ENCODE measurements at regions not wholly inside any gene's neighbourhood (a gene's known extent, or its start where the extent isn't known, plus 50 kb on each side); places are given as distances from the start of the nearest gene placed in this dataset.

DNA sequence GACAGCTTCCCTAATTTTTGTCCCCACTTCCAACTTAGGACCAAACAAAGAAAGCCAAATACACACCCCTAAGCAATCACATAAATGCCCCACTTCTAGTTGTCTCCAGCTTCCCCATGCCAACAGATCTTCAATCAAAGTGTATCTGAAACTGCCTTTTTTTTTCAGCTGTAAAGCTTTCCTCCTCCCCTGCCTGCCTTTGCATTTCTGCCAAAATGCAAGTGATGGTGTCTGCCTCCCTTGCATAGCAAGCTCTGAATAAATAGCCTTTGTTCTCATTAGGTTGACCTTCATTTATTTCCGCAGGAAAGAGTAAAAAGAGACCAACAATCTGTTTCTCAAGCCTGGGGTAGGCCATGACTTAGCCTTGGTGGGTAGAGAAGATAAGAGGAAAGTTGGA is 459.4 kb downstream of the GPAM start:
- Histone ChIP-seq H3K4me3 (ENCODE audit: low read depth in 1 of 2, low read length in 2 of 2) (no peak overlapping the region), H3K36me3 (ENCODE audit: control insufficient read depth in 2 of 2, insufficient read depth in 2 of 2, low read length in 1 of 2) (no peaks in the 10 kb centered on the region), H3K4me1 (ENCODE audit: control insufficient read depth in 2 of 2, insufficient read depth in 2 of 2, low read length in 1 of 2) (no peaks in the 10 kb centered on the region), H3K9me3 (ENCODE audit: control insufficient read depth in 2 of 2, insufficient read depth in 1 of 2, low read depth in 1 of 2, low read length in 1 of 2) (no peaks in the 10 kb centered on the region), H3K27ac (ENCODE audit: low read depth in 2 of 2, low read length in 1 of 2) (no peak overlapping the region), H3K27me3 (ENCODE audit: control insufficient read depth in 1 of 2, insufficient read depth in 2 of 2, low read length in 2 of 2) (no peaks in the 10 kb centered on the region)
- 67 to 70% methylated on average over 1 of the region's 1 CpG for WGBS, 2 donors

DNA sequence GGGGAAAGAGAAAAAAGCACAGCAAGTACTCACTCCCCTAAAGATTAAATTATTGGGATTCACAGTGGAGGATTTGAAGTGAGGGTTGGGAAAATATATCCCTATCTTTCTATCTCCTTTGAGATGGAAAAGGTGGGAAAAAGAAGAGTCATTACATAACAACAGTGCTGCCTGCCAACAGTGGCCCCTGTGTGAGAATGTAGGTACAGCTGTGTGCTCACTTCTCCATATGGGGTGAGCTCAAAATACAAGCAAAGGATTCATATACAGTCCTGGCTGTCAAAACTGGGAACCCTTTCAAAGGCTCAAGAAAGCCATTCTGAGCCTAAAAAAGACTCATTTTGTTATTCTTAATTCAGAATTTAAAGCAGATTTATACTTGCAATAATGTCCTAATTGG is 458.5 kb downstream of the GPAM start:
- Histone ChIP-seq H3K27ac (ENCODE audit: low read depth in 2 of 2, low read length in 1 of 2) (no peak overlapping the region), H3K4me3 (ENCODE audit: low read depth in 1 of 2, low read length in 2 of 2) (no peak overlapping the region), H3K4me1 (ENCODE audit: control insufficient read depth in 2 of 2, insufficient read depth in 2 of 2, low read length in 1 of 2) (no peaks in the 10 kb centered on the region), H3K27me3 (ENCODE audit: control insufficient read depth in 1 of 2, insufficient read depth in 2 of 2, low read length in 2 of 2) (no peaks in the 10 kb centered on the region), H3K9me3 (ENCODE audit: control insufficient read depth in 2 of 2, insufficient read depth in 1 of 2, low read depth in 1 of 2, low read length in 1 of 2) (no peaks in the 10 kb centered on the region), H3K36me3 (ENCODE audit: control insufficient read depth in 2 of 2, insufficient read depth in 2 of 2, low read length in 1 of 2) (no peaks in the 10 kb centered on the region)

DNA sequence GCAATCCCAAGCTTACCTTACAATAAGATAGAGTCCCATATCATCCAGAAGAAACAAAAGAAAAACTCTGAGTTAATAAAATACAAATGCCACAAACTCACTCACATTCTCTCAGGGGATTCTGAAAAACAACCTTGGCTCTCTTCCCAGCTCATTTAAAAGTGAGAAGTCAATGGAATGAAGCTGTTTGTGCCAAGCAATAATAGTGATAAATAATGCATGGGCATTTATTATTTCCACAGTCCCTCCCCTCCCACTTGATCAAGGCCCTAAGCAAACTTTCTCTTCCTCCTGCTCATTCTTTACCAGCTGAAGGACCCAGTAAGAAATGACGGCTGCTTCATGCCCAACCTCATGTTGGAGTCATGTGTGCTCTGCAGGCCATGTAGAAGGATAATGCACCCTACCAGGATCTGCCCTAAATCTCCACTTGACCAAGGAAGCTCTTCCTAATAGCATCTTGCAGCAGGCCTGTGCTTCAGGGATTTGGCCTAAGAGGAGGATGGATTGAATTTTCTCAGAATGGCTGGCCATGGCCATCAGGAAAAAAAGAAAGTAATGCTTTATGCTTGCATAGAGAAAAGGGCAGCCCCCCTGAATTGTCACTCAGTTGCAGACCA is 451.3 kb downstream of the GPAM start:
- H3K36me3 ChIP-seq (ENCODE audit: control insufficient read depth in 2 of 2, insufficient read depth in 2 of 2, low read length in 1 of 2): no peaks in the 10 kb centered on the region
- H3K9me3 ChIP-seq (ENCODE audit: control insufficient read depth in 2 of 2, insufficient read depth in 1 of 2, low read depth in 1 of 2, low read length in 1 of 2): no peaks in the 10 kb centered on the region
- H3K4me3 ChIP-seq (ENCODE audit: low read depth in 1 of 2, low read length in 2 of 2): no peak overlapping the region
- no peaks in the 10 kb centered on the region for H3K27me3 ChIP-seq (ENCODE audit: control insufficient read depth in 1 of 2, insufficient read depth in 2 of 2, low read length in 2 of 2)
- H3K4me1 ChIP-seq (ENCODE audit: control insufficient read depth in 2 of 2, insufficient read depth in 2 of 2, low read length in 1 of 2): no peaks in the 10 kb centered on the region
- 82 to 83% methylated on average over 1 of the region's 1 CpG for WGBS, 2 donors
- no peak overlapping the region for H3K27ac ChIP-seq (ENCODE audit: low read depth in 2 of 2, low read length in 1 of 2)

DNA sequence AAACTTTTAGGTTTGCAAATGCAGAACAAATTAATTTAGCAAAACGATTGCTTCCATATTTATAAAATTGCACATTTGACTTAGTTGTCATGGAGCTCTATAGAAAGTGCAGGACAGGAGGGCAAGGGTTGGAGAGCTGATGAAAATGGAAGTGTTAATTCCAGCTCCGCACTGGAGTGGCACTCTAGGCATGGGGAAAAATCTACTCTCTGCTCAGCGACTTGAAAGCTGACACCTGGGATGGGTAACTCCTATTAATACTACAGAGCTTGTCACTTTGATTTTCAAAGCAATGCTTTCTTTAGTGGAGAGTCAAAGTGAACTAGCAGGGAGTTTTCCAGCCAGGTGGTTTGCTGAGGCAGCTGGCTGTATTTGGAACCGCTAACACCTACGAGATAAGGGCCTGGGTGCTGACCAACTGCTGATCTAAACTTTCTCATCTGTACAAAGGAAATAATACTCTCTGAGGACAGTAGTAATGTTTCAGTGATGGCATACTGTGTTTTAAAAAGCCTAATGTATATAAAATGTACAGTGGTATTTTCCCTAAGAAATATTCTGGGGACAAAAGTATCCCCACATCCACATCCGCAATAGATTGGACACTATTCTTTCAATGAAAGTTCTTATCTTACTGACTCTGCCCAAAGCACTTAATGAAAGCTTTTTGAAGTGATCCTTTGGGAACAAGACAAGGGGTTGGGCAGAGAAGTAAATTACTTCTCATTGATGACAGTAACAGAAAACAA is 444.3 kb downstream of the GPAM start:
- Histone ChIP-seq H3K4me3 (ENCODE audit: low read depth in 1 of 2, low read length in 2 of 2) (no peak overlapping the region), H3K27me3 (ENCODE audit: control insufficient read depth in 1 of 2, insufficient read depth in 2 of 2, low read length in 2 of 2) (no peaks in the 10 kb centered on the region), H3K27ac (ENCODE audit: low read depth in 2 of 2, low read length in 1 of 2) (no peak overlapping the region), H3K36me3 (ENCODE audit: control insufficient read depth in 2 of 2, insufficient read depth in 2 of 2, low read length in 1 of 2) (no peaks in the 10 kb centered on the region), H3K4me1 (ENCODE audit: control insufficient read depth in 2 of 2, insufficient read depth in 2 of 2, low read length in 1 of 2) (no peaks in the 10 kb centered on the region), H3K9me3 (ENCODE audit: control insufficient read depth in 2 of 2, insufficient read depth in 1 of 2, low read depth in 1 of 2, low read length in 1 of 2) (no peaks in the 10 kb centered on the region)
- 47 to 48% methylated on average over 6 of the region's 6 CpGs for WGBS, 2 donors

DNA sequence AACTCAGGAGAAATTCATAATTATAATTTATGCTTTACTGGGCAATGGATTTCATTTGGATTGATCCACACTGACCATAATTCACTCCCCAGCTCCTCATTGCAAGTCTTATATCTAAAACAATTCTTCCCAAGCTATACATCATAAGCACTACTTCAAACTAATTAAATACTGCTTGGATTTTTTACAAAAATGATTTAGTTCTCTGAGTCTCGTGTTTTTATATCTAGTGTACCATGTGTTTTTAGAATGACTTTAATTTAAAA is 443.8 kb downstream of the GPAM start:
- Histone ChIP-seq H3K4me3 (ENCODE audit: low read depth in 1 of 2, low read length in 2 of 2) (no peak overlapping the region), H3K4me1 (ENCODE audit: control insufficient read depth in 2 of 2, insufficient read depth in 2 of 2, low read length in 1 of 2) (no peaks in the 10 kb centered on the region), H3K9me3 (ENCODE audit: control insufficient read depth in 2 of 2, insufficient read depth in 1 of 2, low read depth in 1 of 2, low read length in 1 of 2) (no peaks in the 10 kb centered on the region), H3K27me3 (ENCODE audit: control insufficient read depth in 1 of 2, insufficient read depth in 2 of 2, low read length in 2 of 2) (no peaks in the 10 kb centered on the region), H3K27ac (ENCODE audit: low read depth in 2 of 2, low read length in 1 of 2) (no peak overlapping the region), H3K36me3 (ENCODE audit: control insufficient read depth in 2 of 2, insufficient read depth in 2 of 2, low read length in 1 of 2) (no peaks in the 10 kb centered on the region)
- 70 to 73% methylated on average over 1 of the region's 1 CpG for WGBS, 2 donors

DNA sequence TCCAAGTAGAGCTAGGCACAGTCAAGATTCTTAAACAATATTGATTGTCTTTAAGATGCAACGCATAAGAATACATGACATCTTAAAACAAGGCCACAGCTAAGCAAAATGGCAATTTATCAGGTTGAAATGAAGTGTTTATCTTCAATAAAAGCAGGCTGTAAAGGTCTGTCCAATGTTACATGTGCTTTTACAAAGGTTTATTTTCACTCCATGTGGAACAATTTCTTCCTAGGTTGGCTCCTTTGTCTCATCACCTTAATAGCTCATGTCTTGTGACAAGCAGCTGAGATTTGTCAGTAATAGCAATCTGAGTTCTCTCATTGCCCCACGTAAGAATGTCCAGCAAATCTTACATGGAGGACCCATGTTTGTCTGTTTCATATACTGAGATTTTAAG is 437.6 kb downstream of the GPAM start:
- H3K9me3 ChIP-seq (ENCODE audit: control insufficient read depth in 2 of 2, insufficient read depth in 1 of 2, low read depth in 1 of 2, low read length in 1 of 2): no peaks in the 10 kb centered on the region
- H3K4me3 ChIP-seq (ENCODE audit: low read depth in 1 of 2, low read length in 2 of 2): no peak overlapping the region
- H3K27ac ChIP-seq (ENCODE audit: low read depth in 2 of 2, low read length in 1 of 2): no peak overlapping the region
- 76% methylated on average over 2 of the region's 2 CpGs for WGBS, 2 donors
- H3K4me1 ChIP-seq (ENCODE audit: control insufficient read depth in 2 of 2, insufficient read depth in 2 of 2, low read length in 1 of 2): no peaks in the 10 kb centered on the region
- H3K36me3 ChIP-seq (ENCODE audit: control insufficient read depth in 2 of 2, insufficient read depth in 2 of 2, low read length in 1 of 2): no peaks in the 10 kb centered on the region
- no peaks in the 10 kb centered on the region for H3K27me3 ChIP-seq (ENCODE audit: control insufficient read depth in 1 of 2, insufficient read depth in 2 of 2, low read length in 2 of 2)

DNA sequence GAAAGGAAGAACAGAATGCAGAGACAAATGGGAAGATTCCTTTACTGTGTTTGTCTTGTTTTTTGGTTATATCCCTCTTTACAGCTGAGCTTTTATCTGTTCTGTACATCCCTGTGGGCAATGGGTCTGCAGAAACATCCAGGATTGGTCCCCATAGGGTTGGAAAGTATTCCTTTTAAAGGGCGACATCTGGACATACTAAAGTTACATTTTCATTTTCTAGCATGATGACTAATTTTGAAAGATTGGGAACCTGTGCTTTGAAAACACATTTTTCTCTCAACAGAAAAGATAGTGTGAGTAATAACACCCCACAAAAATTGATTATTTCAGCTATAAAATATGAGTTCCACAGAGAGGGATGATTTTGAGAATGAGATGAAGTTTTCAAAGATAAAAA is 435.8 kb downstream of the GPAM start:
- no peak overlapping the region for H3K4me3 ChIP-seq (ENCODE audit: low read depth in 1 of 2, low read length in 2 of 2)
- no peaks in the 10 kb centered on the region for H3K36me3 ChIP-seq (ENCODE audit: control insufficient read depth in 2 of 2, insufficient read depth in 2 of 2, low read length in 1 of 2)
- no peak overlapping the region for H3K27ac ChIP-seq (ENCODE audit: low read depth in 2 of 2, low read length in 1 of 2)
- H3K9me3 ChIP-seq (ENCODE audit: control insufficient read depth in 2 of 2, insufficient read depth in 1 of 2, low read depth in 1 of 2, low read length in 1 of 2): no peaks in the 10 kb centered on the region
- H3K4me1 ChIP-seq (ENCODE audit: control insufficient read depth in 2 of 2, insufficient read depth in 2 of 2, low read length in 1 of 2): no peaks in the 10 kb centered on the region
- H3K27me3 ChIP-seq (ENCODE audit: control insufficient read depth in 1 of 2, insufficient read depth in 2 of 2, low read length in 2 of 2): no peaks in the 10 kb centered on the region
- 79 to 89% methylated on average over 1 of the region's 1 CpG for WGBS, 2 donors

DNA sequence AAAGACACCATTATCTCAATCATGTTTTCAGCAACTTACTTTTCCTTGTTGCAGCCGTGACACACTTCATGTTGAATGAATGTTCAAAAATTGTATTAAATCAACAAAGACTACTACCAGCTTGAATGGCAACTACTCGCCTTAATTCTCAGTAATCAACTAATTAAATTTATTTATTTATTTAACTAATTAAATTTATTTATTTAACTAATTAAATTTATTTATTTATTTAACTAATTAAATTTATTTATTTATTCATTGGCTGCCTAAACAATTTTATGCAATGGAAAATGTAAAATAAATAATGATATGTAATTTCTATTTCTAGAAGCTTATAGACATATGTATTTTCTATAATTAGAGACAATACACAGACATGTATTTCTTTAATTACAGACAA is 435.4 kb downstream of the GPAM start:
- Histone ChIP-seq H3K27ac (ENCODE audit: low read depth in 2 of 2, low read length in 1 of 2) (no peak overlapping the region), H3K27me3 (ENCODE audit: control insufficient read depth in 1 of 2, insufficient read depth in 2 of 2, low read length in 2 of 2) (no peaks in the 10 kb centered on the region), H3K4me1 (ENCODE audit: control insufficient read depth in 2 of 2, insufficient read depth in 2 of 2, low read length in 1 of 2) (no peaks in the 10 kb centered on the region), H3K4me3 (ENCODE audit: low read depth in 1 of 2, low read length in 2 of 2) (no peak overlapping the region), H3K9me3 (ENCODE audit: control insufficient read depth in 2 of 2, insufficient read depth in 1 of 2, low read depth in 1 of 2, low read length in 1 of 2) (no peaks in the 10 kb centered on the region), H3K36me3 (ENCODE audit: control insufficient read depth in 2 of 2, insufficient read depth in 2 of 2, low read length in 1 of 2) (no peaks in the 10 kb centered on the region)
- 84 to 86% methylated on average over 2 of the region's 2 CpGs for WGBS, 2 donors

DNA sequence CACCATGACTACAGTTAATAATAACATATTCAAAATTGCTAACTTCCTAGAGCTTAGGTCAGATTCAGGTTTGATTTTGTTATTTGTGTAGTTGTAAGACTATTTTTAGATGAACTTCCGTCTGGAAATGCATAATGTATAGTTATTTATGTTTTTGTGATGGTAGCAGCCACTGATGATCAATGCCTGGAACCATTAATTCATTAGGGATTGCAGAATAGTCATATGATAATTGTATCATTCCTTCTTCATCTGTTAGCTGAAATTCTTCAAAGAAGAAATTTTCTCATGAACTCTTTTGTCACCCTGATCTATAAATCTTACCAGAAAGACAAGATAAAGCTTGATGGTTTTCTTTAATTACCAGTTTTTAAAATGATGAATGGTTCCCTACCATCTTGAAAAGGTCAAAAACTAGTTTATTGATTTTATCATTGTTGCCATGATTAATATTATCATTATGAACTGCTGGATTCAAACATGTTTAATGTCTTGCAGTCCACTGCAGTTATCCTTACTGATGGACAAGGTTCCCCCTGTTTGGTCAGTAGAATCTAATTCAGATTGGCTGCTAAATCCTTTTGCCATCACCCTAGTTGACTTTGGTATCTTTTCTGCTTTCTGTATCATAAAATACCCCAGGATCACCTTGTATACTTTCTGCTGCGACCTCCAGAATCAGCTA is 433.3 kb downstream of the GPAM start:
- WGBS, 2 donors: 53 to 69% methylated on average over 2 of the region's 2 CpGs
- Histone ChIP-seq H3K36me3 (ENCODE audit: control insufficient read depth in 2 of 2, insufficient read depth in 2 of 2, low read length in 1 of 2) (no peaks in the 10 kb centered on the region), H3K4me3 (ENCODE audit: low read depth in 1 of 2, low read length in 2 of 2) (no peak overlapping the region), H3K27me3 (ENCODE audit: control insufficient read depth in 1 of 2, insufficient read depth in 2 of 2, low read length in 2 of 2) (no peaks in the 10 kb centered on the region), H3K9me3 (ENCODE audit: control insufficient read depth in 2 of 2, insufficient read depth in 1 of 2, low read depth in 1 of 2, low read length in 1 of 2) (no peaks in the 10 kb centered on the region), H3K4me1 (ENCODE audit: control insufficient read depth in 2 of 2, insufficient read depth in 2 of 2, low read length in 1 of 2) (no peaks in the 10 kb centered on the region), H3K27ac (ENCODE audit: low read depth in 2 of 2, low read length in 1 of 2) (no peak overlapping the region)

Measured in esophagus (tissue), 2 donors.